SW 1271 (cell line): ENCODE measurements at regions not wholly inside any gene's neighbourhood (a gene's known extent, or its start where the extent isn't known, plus 50 kb on each side); places are given as distances from the start of the nearest gene placed in this dataset.
"Not testable (repeated sequence)": the region's sequence is repeated elsewhere in the genome, so short reads cannot be mapped to it uniquely, and the experiment has no call there.

Experiments
- DNase-seq, 2 experiments: peaks; one replicate each; lab custom pipeline; 2025; lab: John Stamatoyannopoulos, UW

DNA sequence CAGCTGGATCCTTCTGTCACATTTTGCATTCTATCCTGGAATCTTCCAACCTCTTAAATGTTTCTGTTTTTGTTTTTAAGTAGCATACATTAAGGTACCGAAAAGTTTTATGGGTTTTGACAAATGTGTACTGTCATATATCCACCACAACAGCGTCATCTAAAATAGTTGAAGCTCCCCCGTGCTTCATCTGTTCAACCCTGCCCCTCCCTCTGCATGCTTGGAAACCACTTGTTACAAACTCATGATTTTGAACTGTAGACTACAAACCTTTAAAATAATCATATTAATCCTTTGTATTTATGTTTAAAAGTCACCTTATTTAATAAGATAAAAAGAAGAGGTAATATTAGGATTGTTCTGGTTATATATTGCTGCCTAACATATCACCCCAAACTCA lies 182.8 kb upstream of the SMIM30 start:
- no peak for DNase-seq

DNA sequence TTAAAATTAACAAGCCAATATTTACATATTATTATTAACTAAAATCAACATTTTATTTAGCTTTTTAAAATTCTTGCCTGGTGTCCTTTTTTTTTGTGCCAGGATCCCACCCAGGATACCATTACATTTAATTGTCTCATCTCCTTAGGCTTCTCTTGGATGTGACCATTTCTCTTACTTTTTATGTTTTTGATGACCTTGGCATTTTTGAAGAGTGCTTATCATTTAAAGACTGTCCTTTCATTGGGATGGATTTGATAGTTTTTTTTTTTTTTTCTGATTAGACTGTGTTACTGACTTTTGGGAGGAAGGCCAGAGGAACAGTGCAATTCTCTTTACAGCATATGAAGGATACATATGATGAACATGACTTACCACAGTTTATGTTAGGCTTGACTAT lies 181.4 kb upstream of the SMIM30 start:
- no peak for DNase-seq

DNA sequence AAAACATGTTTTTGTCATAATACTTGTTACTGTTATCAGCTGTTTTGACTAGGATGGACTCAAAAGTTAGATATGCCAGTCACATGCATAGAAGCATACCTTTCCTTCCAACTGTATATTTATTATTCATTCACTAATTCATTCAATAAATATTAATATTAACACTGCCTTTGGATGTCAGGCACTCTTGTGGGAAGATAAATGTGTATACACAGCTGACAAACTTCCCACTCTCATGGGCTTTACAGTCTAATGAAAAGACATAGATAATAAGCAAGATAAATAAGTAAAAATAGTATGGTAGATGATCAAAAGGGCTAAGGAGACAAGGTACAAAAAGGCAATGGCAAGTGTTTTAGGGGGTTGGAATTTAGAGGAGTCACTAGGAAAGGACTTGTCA lies 180.1 kb upstream of the SMIM30 start:
- DNase-seq, result no peak

DNA sequence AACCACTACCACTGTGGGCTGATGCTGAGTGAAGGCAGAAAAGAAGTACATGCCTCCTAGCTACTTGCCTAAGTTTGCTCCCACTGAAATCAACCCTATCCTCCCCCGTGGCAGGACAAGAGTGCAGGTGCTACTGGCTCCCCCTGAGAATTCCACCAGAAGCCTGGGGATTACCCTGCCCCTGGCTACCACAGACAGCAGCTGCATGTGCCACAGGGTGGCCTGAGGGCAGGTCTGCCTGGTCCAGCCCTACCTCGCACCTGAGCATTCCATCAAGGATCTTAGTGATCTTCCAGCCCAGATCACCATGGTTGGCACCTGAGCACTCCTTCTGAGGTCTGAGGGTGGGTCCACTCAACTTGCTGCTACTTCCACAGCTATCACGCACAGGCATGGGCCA lies 176.4 kb upstream of the SMIM30 start:
- DNase-seq, result no peak

DNA sequence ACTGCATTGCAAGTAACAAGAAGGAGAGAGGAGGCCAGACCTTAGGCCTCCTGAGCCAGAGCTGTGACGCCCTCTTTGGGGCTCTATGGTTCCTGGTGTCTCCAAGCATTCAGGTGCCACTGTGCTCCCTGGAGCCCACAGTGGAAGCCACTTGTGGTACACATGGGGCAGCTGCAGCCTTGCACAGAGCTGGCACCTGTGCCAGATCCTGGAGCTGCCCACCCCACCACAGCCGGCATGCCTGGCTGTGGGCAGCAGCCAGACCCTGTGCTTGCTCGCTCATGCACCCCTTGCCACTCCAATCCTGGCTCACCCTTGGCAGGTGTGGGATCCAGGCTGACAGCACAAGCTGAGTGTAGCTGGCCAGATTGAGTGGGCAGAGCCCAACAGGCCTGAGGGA lies 173.8 kb upstream of the SMIM30 start:
- DNase-seq, result no peak

DNA sequence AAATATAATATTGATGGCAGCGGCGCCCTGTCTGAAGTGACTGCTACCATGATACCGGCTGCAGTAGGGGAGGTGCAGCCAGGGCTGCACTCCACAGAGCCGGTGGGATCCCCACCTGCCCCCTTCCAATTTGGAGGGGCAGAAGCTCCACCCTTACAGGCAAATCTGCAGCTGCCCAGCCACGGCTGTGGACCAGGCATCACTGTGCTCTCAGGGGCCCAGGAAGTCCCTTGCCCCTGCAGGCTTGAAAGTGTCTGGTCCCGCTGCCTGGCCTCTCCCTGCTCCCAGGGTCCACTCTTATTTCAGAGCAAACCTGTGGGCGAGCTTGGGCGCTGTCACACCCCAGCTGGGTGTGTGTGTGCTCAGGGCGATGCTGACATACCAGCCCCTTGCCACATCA lies 172.7 kb upstream of the SMIM30 start:
- no peak for DNase-seq

DNA sequence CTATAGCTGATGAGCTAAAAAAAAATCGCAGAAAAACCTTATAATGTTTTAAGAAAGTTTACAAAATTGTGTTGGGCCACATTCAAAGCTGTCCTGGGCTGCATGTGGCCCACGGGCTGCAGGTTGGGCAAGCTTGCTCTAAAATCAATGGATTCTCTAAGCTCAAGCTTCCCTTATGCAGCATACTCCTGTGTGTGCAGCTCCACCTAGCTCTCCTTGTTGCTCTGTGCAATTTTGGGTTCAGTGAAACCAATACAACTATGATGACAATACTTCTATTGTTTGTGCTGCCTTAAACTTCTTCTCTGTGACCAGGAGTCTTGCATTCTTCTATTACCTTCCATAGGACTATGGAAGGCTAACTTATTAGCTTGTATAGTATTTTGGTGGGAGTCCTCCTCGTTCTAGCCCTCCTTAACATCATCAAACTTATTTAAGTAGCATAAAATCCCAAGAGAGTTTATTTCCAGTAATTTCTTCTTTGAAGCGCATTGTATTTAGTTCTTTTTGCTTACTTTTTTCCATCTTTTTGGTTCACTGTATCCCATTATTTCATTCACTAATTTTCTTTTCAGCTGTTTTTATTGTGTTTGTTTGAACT lies 170.9 kb upstream of the SMIM30 start:
- DNase-seq, result peak in 1 of 2 experiments; percentile 38

DNA sequence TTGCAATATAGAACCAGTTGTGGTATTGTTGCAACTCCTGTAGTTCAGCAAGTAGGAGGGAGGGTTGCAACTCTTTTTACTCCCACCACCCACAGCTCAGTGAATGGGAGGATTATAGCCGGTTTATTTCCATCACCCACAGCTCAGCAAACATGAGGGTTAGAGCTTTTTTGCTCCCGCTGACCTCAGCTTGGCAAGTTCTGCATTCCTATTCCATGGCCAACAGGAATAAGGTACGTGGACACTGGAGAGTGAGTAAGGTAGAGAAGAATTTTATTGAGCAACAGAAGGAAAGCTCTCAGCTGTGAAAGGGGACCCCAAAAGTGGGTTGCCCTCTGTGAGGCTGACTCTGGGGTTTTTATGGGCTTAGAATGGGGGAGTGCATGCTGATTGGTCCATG lies 167.1 kb upstream of the SMIM30 start:
- DNase-seq, result no peak

DNA sequence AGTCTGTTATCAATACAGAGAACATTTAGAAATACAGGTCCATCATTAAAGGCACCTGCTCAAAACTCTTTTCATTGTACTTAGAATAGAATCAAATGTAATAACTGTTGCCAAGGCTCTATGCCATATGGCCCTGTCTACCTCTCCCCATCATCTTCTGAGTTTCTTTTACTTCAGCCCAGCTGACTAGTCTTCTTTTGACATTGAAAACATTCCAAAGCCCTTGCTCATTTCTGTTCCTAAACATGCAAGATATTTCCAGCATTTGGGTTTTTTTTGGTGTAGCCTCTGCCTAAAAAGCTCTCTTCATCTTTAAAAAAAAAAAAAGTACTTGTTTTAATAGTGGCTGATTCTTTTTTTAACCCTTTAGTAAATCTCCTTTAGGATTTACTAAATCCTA lies 165.5 kb upstream of the SMIM30 start:
- DNase-seq, result no peak

DNA sequence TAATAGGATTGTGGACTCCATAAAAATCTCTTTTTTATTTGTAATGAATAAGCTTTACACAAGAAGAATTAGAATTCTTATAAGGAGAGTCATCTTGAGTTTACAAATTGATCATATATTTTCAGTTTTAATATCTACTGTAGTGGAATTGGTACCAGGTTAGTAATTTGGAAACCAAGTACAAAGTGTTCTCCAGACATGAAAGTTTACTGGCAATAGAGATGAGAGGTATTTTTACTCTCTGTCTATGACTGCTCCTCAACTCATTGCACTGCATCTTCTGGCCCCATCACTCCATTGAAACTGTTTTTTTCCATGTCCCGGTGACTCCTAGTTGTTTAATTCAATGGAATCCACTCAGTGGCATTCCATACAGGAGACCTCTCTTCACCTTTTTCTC lies 164.5 kb upstream of the SMIM30 start:
- no peak for DNase-seq

DNA sequence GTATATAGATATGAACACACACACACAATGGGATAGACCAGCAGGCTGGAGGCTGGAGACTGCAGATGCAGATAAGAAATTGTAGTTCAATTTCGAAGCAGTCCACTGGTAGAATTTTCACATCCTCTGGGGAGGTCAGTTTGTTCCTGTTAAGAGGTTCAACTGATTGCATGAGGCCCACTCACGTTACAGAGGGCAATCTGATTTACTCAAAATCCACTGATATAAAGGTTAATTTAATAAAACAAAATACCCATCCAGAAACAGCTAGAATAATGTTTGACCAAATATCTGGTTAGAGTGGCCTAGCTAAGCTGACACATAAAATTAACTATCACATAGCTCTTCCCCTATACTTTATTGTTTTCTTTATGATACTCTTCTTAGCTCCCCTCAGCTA lies 162.9 kb upstream of the SMIM30 start:
- no peak for DNase-seq

DNA sequence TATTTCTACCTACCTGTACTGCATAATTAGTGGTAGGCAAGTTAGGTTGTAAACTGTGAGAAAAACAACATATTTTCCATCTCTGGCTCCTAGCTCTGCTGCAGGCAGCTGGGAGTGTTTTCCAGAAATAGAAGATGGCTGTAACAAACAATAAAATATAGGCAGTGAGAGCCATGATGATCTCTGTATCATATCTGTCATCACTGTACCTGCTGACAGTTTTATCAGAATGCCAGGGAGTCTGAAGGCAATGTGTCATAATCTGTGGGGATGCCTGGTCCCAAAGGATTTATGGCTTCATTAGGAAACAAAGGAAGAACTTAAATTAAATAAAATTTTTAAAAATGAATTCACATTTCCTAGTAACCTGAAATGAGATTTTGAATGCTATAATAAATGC lies 160.9 kb upstream of the SMIM30 start:
- no peak for DNase-seq

DNA sequence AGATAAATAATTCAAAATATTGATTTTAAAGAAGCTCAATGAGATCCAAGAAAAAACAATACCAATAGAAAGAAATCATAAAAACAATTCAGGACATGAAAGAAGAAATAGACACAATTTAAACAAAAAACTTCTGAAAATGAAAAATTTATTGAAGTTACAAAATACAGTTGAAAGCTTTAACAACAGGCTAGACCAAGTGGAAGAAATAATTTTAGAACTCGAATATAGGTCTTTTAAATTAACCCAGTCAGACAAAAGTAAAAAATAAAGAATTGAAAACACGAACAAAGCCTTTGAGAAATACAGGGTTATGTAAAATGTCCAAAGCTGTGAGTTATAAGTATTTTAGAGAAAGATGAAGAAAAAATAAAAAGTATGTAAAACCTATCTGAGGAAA lies 152.4 kb upstream of the SMIM30 start:
- no peak for DNase-seq

DNA sequence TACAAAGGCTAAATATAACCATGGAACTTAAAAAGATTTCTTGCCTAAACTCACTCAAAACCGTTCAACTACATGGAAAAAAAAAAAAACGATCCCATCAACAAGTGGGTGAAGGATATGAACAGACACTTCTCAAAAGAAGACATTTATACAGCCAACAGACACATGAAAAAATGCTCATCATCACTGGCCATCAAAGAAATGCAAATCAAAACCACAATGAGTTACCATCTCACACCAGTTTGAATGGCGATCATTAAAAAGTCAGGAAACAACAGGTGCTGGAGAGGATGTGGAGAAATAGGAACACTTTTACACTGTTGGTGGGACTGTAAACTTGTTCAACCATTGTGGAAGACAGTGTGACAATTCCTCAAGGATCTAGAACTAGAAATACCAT lies 151.2 kb upstream of the SMIM30 start:
- DNase-seq, result not testable (repeated sequence)

DNA sequence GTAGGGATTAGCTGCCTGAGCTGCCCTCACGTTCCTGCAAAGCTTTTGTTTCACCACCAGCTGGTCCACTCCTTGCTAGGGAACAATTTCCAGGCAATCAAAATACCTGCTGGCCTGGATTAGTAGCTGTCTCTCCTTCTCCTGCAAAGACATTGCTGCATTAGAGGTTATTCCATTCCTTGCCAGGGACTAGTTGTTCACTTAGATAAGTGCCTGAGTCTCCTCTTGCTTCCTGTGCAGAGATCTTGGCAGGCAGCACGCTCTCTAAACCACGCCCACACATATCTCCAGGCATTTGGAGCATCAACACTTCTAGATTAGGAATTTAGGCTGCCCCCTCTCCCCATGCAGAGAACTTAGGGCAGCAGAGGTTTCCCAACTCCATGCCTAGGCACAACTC lies 150.4 kb upstream of the SMIM30 start:
- DNase-seq, result no peak

DNA sequence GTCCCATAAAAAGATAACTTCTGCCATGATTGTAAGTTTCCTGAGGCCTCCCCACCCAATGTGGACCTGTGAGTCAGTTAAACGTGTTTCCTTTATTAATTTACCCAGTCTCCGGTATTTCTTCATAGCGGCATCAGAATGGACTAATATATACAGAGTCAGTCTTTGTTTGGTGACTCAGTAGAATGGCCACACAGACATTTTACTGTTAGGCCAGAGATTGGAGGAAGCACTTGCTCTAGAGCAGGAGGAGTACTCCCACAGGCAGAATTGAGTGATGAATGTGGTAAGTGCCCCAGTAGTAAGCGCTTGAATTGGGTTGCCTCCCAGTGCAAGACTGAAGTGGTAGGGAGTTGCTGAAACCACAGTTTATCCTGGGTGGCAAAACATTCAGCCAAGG lies 149.5 kb upstream of the SMIM30 start:
- no peak for DNase-seq

DNA sequence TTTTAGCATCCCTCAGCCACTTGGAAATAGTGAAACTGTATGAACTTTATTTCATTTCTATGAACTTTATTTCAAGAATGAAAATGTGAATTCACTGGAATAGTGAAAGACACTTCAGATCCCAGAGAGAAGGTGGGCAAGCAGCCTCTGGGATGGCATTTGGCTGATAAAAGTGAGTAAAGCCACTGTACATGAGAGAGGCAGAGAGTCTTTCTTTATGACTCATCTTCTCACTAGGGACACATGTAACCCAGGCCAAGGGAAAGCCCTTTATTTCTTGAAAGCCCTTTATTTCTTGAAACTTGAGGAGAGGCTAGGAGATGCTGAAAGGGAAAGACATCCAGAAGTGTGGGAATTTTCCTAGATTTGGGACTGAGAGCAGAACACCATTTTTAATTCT lies 148.9 kb upstream of the SMIM30 start:
- DNase-seq, result no peak

DNA sequence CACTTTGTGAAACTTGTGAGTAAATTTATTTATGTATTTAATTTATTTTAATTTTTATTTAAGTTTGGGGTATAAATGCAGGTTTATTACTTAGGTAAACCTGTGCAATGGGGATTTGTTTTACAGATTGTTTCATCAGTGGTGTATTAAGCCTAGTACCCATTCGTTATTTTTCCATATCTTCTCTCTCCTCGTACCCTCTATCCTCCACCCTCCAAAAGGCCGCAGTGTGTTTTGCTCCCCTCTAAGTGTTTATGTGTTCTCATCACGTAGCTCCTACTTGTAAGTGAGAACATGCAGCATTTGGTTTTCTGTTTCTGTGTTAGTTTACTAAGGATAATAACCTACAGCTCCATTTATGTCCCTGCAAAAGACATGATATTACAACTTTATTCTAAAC lies 145.4 kb upstream of the SMIM30 start:
- no peak for DNase-seq

DNA sequence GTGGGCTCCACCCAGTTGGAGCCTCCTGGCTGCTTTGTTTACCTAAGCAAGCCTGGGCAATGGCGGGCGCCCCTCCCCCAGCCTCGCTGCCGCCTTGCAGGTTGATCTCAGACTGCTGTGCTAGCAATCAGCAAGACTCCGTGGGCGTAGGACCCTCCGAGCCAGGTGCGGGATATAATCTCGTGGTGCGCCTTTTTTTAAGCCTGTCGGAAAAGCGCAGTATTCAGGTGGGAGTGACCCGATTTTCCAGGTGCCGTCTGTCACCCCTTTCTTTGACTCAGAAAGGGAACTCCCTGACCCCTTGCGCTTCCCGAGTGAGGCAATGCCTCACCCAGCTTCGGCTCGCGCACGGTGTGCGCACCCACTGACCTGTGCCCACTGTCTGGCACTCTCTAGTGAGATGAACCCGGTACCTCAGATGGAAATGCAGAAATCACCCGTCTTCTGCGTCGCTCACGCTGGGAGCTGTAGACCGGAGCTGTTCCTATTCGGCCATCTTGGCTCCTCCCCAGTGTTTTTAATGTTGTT lies 144.9 kb upstream of the SMIM30 start:
- DNase-seq, result not testable (repeated sequence)

DNA sequence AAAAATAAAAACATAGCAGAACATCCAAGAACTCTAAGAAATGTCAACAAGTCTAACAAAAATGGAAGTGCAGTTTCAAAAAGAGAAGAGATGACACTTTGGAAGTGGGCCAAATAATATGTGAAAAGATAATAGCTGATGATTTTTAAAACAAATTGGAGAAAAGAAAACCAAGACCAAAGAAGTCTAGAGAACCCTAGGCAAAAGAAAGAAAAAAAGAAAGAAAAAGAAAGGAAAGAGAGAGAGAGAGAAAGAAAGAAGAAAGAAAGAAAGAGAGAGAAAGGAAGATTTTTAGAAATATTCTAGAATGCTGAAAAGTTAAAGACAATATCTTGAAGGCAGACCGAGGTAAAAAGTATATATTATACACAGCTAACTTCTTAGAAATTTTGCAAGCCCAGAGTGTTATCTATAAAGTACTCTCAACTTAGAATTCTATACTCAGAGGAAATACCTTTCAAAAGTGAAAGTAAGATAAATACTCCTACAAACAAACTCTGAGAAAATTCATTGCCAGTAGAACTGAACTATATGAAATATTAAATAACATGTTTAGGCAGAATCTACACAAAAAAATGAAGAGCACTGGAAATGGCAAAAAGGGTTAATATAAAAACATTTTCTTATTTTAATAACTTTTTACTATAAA lies 138.7 kb upstream of the SMIM30 start:
- peak in 1 of 2 experiments; percentile 8 for DNase-seq

DNA sequence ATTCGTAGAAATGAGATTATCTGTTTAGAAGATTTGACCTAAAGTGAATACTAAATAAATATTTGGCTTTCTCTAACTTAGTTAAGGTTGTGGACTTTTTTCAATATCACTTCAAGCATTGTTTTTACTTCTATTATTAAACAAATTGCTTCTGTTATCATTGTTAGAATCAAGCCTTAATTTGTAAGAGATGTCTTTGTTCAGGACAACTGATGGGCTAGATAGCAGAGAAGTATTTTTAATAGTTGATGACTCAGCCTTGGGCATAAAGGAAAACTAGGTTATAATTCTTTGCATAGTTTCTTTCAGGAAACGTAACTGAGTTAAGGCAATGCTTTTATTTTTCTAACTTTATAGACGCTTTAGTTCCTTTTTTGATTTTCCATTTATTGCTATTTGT lies 128.8 kb upstream of the SMIM30 start:
- no peak for DNase-seq

DNA sequence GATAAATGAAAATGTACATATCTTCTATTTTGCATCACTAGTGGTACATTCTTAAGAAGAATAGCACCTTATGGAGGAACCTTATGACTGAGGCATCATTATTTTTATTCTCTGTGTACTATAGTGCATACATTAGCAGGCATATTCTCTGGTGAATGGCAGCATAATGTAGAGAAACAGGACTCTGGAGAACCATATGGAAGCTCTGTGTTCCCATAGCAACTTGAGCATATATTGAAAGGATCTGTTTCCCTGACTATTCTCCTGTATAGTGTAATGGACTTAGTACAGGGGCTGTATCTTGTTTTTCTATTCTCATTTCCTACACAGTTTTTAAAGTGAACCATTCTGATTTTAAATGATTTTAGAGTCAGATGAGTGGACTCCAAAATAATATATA lies 128.4 kb upstream of the SMIM30 start:
- no peak for DNase-seq

DNA sequence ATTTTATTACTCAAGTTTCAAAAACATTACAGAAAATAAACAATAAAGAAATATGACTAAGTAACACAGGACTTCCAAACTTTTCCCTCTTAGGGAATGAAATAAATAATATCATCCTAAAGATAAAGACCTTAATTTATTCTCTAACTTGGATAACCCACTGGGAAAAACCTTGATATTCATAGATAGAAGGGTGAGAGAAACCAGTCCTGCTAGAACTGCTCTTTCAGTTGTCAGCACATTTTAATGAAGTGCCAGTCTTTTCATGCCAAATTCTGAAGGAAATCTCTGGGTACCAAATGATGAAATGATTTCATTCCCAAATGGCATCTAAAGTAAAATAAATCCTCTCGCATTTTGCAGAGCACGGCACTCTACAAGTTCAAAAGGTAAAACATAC lies 114.5 kb upstream of the SMIM30 start:
- DNase-seq, result no peak

DNA sequence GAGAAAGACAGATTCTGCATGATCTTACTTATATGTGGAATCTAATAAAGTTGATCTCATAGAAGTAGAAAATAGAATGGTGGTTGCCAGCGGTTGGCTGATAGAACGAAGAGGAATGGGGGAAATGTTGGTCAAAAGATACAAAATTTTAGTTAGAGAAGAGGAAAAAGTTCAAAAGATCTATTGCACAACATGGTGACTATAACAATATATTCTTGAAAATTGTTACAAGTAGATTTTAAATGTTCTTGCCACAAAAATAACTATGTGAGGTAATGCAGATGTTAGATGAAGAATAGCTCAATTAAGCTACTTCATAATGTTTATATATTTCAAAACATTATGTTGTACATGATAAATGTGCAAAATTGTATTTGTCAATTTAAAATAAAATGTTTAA lies 112.3 kb upstream of the SMIM30 start:
- DNase-seq, result no peak
